Retinal pigment epithelial cell (primary cell): ENCODE measurements at regions not wholly inside any gene's neighbourhood (a gene's known extent, or its start where the extent isn't known, plus 50 kb on each side); places are given as distances from the start of the nearest gene placed in this dataset.

Experiments used
- DNase-seq: peaks from one replicate; pipeline ENCODE4 v3.0.0-alpha.2; 2010; ENCODE audit warnings: low read depth
- H3K4me3 ChIP-seq: 2 replicates; pipeline ENCODE4 v1.5.1; 2011; ENCODE audit warnings: mild to moderate bottlenecking, low read length, control low read depth, moderate library complexity
- CTCF ChIP-seq: conservative IDR thresholded peaks from 2 replicates; pipeline ENCODE4 v1.5.1; 2011; ENCODE audit warnings: low read depth, low read length, control low read depth, inconsistent platforms

GRCh38 chr2:10188729-10189305, 66.3 kb downstream of the RRM2 start:
- no peak for TF ChIP-seq CTCF
- H3K4me3 ChIP-seq: no peak overlapping the region
- no peak for DNase-seq

GRCh38 chr2:10190255-10190654, 67.7 kb downstream of the RRM2 start:
- no peak overlapping the region for H3K4me3 ChIP-seq
- no peak for DNase-seq
- no peak for TF ChIP-seq CTCF

GRCh38 chr2:10190737-10191532, 68.4 kb downstream of the RRM2 start:
- H3K4me3 ChIP-seq: no peak overlapping the region
- DNase-seq: no peak
- no peak for TF ChIP-seq CTCF

- DNase-seq: no peak
- no peak for TF ChIP-seq CTCF
- no peak overlapping the region for H3K4me3 ChIP-seq
Observed at GRCh38 chr2:10191554-10191953, 69.0 kb downstream of the RRM2 start.

- TF ChIP-seq CTCF: no peak
- no peak for DNase-seq
- H3K4me3 ChIP-seq: no peak overlapping the region
Observed at GRCh38 chr2:10192392-10193015, 70.0 kb downstream of the RRM2 start.

GRCh38 chr2:10193276-10193795, 70.8 kb downstream of the RRM2 start:
- no peak overlapping the region for H3K4me3 ChIP-seq
- DNase-seq: no peak
- TF ChIP-seq CTCF: no peak
